SK-N-SH (cell line): ENCODE measurements at regions not wholly inside any gene's neighbourhood (a gene's known extent, or its start where the extent isn't known, plus 50 kb on each side); places are given as distances from the start of the nearest gene placed in this dataset.

Source experiments
- CTCF ChIA-PET: fragments of 300-600, 350-600 bp; formaldehyde crosslinking; extraction: SDS; loops from one replicate; lab custom pipeline; 2021; lab: Yijun Ruan, JAX
- POLR2A ChIA-PET: fragments of 350-600 bp; sonication (Branson Sonifier 250); formaldehyde crosslinking; extraction: SDS; loops from one replicate; lab custom pipeline; 2020; ENCODE audit warnings: antibody characterized with exemption, inconsistent platforms; lab: Yijun Ruan, JAX
- DNase-seq: peaks from one replicate; pipeline ENCODE4 v3.0.0; 2012
- H2AFZ ChIP-seq: fragments of 200-600 bp; sonication (generic); 2 replicates; pipeline ENCODE4 v1.8.1; 2016; ENCODE audit warnings: antibody characterized with exemption, mild to moderate bottlenecking, low read depth
- H3F3A ChIP-seq: fragments of 200-600 bp; sonication (generic); replicated peaks from 2 replicates; pipeline ENCODE3; 2016; ENCODE audit warnings: antibody characterized with exemption, mild to moderate bottlenecking; ENCODE audit not compliant: insufficient read depth
- H3K27ac ChIP-seq, 2 experiments: fragments of 200-500 bp in 1 of 2; fragments of 200-600 bp in 1 of 2; sonication (Bioruptor generic) in 1 of 2; sonication (generic), shearing (Covaris generic) in 1 of 2; 2 replicates each; pipeline versions ENCODE4 v1.5.1 to v1.6.1; 2014 to 2016; ENCODE audit warnings: low read depth in 2 of 2, inconsistent platforms in 1 of 2, low read length in 1 of 2, mild to moderate bottlenecking in 1 of 2, mixed read lengths in 1 of 2
- H3K27me3 ChIP-seq: fragments of 200-600 bp; sonication (generic), shearing (Covaris generic); 2 replicates; pipeline ENCODE4 v1.6.1; 2016; ENCODE audit warnings: mixed run types; ENCODE audit not compliant: insufficient read depth
- H3K36me3 ChIP-seq, 2 experiments: fragments of 200-500 bp in 1 of 2; fragments of 200-600 bp in 1 of 2; sonication (Bioruptor generic) in 1 of 2; sonication (generic) in 1 of 2; replicated peaks in 1 of 2; 2 replicates each; pipeline versions ENCODE3 to v1.5.1; 2014 to 2016; ENCODE audit warnings: low read length in 1 of 2, mild to moderate bottlenecking in 1 of 2; ENCODE audit not compliant: insufficient read depth in 2 of 2, control insufficient read depth in 1 of 2
- H3K4me1 ChIP-seq, 2 experiments: fragments of 200-500 bp in 1 of 2; fragments of 200-600 bp in 1 of 2; sonication (Bioruptor generic) in 1 of 2; sonication (generic), shearing (Covaris generic) in 1 of 2; 2 replicates each; pipeline versions ENCODE4 v1.5.1 to v1.6.1; 2014 to 2016; ENCODE audit warnings: low read depth in 1 of 2, low read length in 1 of 2, mixed run types in 1 of 2; ENCODE audit not compliant: insufficient read depth in 2 of 2, control insufficient read depth in 1 of 2
- H3K4me2 ChIP-seq: fragments of 200-600 bp; sonication (generic), shearing (Covaris generic); 2 replicates; pipeline ENCODE4 v1.6.1; 2017; ENCODE audit warnings: mixed run types
- H3K4me3 ChIP-seq, 2 experiments: fragments of 200-500 bp in 1 of 2; fragments of 200-600 bp in 1 of 2; sonication (Bioruptor generic) in 1 of 2; sonication (generic), shearing (Covaris generic) in 1 of 2; 2 replicates each; pipeline versions ENCODE4 v1.5.1 to v1.8.1; 2014 to 2016; ENCODE audit warnings: low read depth in 2 of 2, inconsistent platforms in 1 of 2, low read length in 1 of 2, mild to moderate bottlenecking in 1 of 2, mixed read lengths in 1 of 2, moderate library complexity in 1 of 2
- H3K79me2 ChIP-seq: fragments of 200-600 bp; sonication (generic); 2 replicates; pipeline ENCODE4 v1.8.1; 2017; ENCODE audit warnings: mild to moderate bottlenecking; ENCODE audit not compliant: insufficient read depth
- H3K9ac ChIP-seq: fragments of 200-600 bp; sonication (generic); 2 replicates; pipeline ENCODE4 v1.6.1; 2017; ENCODE audit warnings: mixed run types
- H3K9me2 ChIP-seq: fragments of 200-600 bp; sonication (generic); 2 replicates; pipeline ENCODE4 v1.6.1; 2017; ENCODE audit warnings: mixed run types
- H3K9me3 ChIP-seq: fragments of 200-600 bp; sonication (generic); 2 replicates; pipeline ENCODE4 v1.6.1; 2017; ENCODE audit warnings: mixed run types, mild to moderate bottlenecking, moderate library complexity
- H4K20me1 ChIP-seq: fragments of 200-600 bp; sonication (generic); 2 replicates; pipeline ENCODE4 v1.6.1; 2017; ENCODE audit warnings: mild to moderate bottlenecking, mixed run types; ENCODE audit not compliant: insufficient read depth
- CHD2 ChIP-seq: fragments of 150-350 bp; IDR thresholded peaks from 2 replicates; pipeline ENCODE4 v1.6.1; 2018; ENCODE audit warnings: low read length; ENCODE audit not compliant: partially characterized antibody
- ELF1 ChIP-seq: IDR thresholded peaks from 2 replicates; pipeline ENCODE4 v1.4.0; 2012
- EZH2phosphoT487 ChIP-seq: fragments of 200-600 bp; sonication (generic); IDR thresholded peaks from 2 replicates; pipeline ENCODE4 v1.6.1; 2017; ENCODE audit warnings: low read depth, mixed run types, mild to moderate bottlenecking, antibody characterized with exemption, moderate library complexity, borderline replicate concordance
- FOSL2 ChIP-seq: IDR thresholded peaks from 2 replicates; pipeline ENCODE4 v1.4.0; 2012; ENCODE audit warnings: low read depth, mild to moderate bottlenecking, moderate library complexity, borderline replicate concordance
- FOXM1 ChIP-seq: IDR thresholded peaks from 2 replicates; pipeline ENCODE4 v1.4.0; 2012; ENCODE audit warnings: low read depth, mild to moderate bottlenecking
- GATA2 ChIP-seq: sonication (generic); formaldehyde crosslinking; IDR thresholded peaks from 2 replicates; pipeline ENCODE4 v1.5.0; 2020; ENCODE audit warnings: mild to moderate bottlenecking, missing genetic modification reagents
- IRF3 ChIP-seq: fragments of 150-350 bp; IDR thresholded peaks from 2 replicates; pipeline ENCODE4 v1.6.1; 2016; ENCODE audit warnings: mild to moderate bottlenecking, low read depth, low read length
- JUND ChIP-seq: IDR thresholded peaks from 2 replicates; pipeline ENCODE4 v1.4.0; 2012
- MAX ChIP-seq: IDR thresholded peaks from 2 replicates; pipeline ENCODE4 v1.4.0; 2012; ENCODE audit warnings: low read depth
- MXI1 ChIP-seq: IDR thresholded peaks from 2 replicates; pipeline ENCODE4 v1.6.1; 2012; ENCODE audit warnings: mild to moderate bottlenecking, low read depth, low read length, improper control_type of control experiment
- NRF1 ChIP-seq: IDR thresholded peaks from 2 replicates; pipeline ENCODE4 v1.6.1; 2012; ENCODE audit warnings: low read depth, mild to moderate bottlenecking, low read length
- POLR2AphosphoS5 ChIP-seq: IDR thresholded peaks from 2 replicates; pipeline ENCODE4 v1.6.1; 2012; ENCODE audit warnings: low read depth, low read length
- RCOR1 ChIP-seq: fragments of 150-350 bp; IDR thresholded peaks from 2 replicates; pipeline ENCODE4 v1.6.1; 2017; ENCODE audit warnings: antibody characterized with exemption, low read length
- REST ChIP-seq: IDR thresholded peaks from 2 replicates; pipeline ENCODE4 v1.6.1; 2012; ENCODE audit warnings: mild to moderate bottlenecking, low read depth, low read length, moderate library complexity
- RXRA ChIP-seq: IDR thresholded peaks from 2 replicates; pipeline ENCODE4 v1.4.0; 2012; ENCODE audit warnings: low read depth, mild to moderate bottlenecking, borderline replicate concordance
- SIN3A ChIP-seq: IDR thresholded peaks from 2 replicates; pipeline ENCODE4 v1.6.1; 2012; ENCODE audit warnings: low read depth, mild to moderate bottlenecking, low read length, moderate library complexity, borderline replicate concordance
- SMC3 ChIP-seq: IDR thresholded peaks from 2 replicates; pipeline ENCODE4 v1.6.1; 2012; ENCODE audit warnings: low read depth, low read length, improper control_type of control experiment
- TEAD4 ChIP-seq: IDR thresholded peaks from 2 replicates; pipeline ENCODE4 v1.4.0; 2012; ENCODE audit warnings: mild to moderate bottlenecking, borderline replicate concordance; ENCODE audit not compliant: insufficient read depth
- USF2 ChIP-seq: fragments of 150-350 bp; IDR thresholded peaks from 2 replicates; pipeline ENCODE4 v1.6.1; 2017; ENCODE audit warnings: antibody characterized with exemption, low read length, low read depth, borderline replicate concordance
- YY1 ChIP-seq: IDR thresholded peaks from 2 replicates; pipeline ENCODE4 v1.4.0; 2012; ENCODE audit warnings: low read depth, mild to moderate bottlenecking
- WGBS: methylation state at CpG from one replicate; pipeline ENCODE4 v1.1.6; 2017; ENCODE audit warnings: low lambda C conversion rate; 5-methylcytosine and 5-hydroxymethylcytosine counted together

DNA sequence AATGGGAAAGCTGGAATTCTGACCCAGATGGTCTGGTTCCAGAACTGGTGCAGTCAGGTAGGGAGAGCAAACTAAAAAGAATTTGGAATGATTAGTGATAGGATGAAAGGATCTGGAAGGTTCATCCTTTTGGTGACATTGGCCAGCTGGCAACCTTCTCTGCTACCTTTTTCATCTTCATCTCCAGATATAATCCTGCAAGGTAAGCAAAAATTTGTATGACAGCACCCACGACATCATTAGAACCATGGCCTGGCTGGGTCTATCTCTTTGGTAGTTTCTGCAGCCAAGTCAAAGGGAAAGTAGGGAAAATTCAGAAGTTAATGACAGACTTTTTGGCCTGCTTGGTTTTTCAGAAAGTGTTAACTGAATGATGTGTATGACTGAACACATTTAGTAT lies 188.9 kb upstream of the MALRD1 start:
- H3F3A ChIP-seq, result no peaks in the 10 kb centered on the region
- H3K36me3 ChIP-seq, result no peaks in the 10 kb centered on the region
- H3K4me3 ChIP-seq, result no peak overlapping the region
- no peak overlapping the region for H3K9ac ChIP-seq
- DNase-seq, result no peak
- H2AFZ ChIP-seq, result no peak overlapping the region
- H3K4me1 ChIP-seq, result no peaks in the 10 kb centered on the region
- H3K27me3 ChIP-seq, result no peaks in the 10 kb centered on the region
- H3K27ac ChIP-seq, result no peak overlapping the region
- CTCF ChIA-PET, result no interaction called here
- no peak overlapping the region for H3K4me2 ChIP-seq
- no peaks in the 10 kb centered on the region for H3K79me2 ChIP-seq
- no peaks in the 10 kb centered on the region for H3K9me3 ChIP-seq
- no peaks in the 10 kb centered on the region for H3K9me2 ChIP-seq
- POLR2A ChIA-PET, result no interaction called here
- WGBS, result 12% methylated on average over 1 of the region's 1 CpG
- no peak for TF ChIP-seq MXI1
- no peak for TF ChIP-seq RCOR1
- no peak for TF ChIP-seq NRF1
- no peak for TF ChIP-seq REST
- TF ChIP-seq JUND, result no peak
- TF ChIP-seq YY1, result no peak
- TF ChIP-seq RXRA, result no peak
- TF ChIP-seq EZH2phosphoT487, result no peak
- TF ChIP-seq CHD2, result no peak
- TF ChIP-seq FOSL2, result no peak
- no peak for TF ChIP-seq USF2
- TF ChIP-seq POLR2AphosphoS5, result no peak
- TF ChIP-seq TEAD4, result no peak
- TF ChIP-seq ELF1, result no peak
- H4K20me1 ChIP-seq, result no peaks in the 10 kb centered on the region

- H3K9me3 ChIP-seq, result no peaks in the 10 kb centered on the region
- H3K36me3 ChIP-seq, result no peaks in the 10 kb centered on the region
- ChIA-PET CTCF (no interaction called here), POLR2A (no interaction called here)
- 26% methylated on average over 7 of the region's 7 CpGs for WGBS
- no peaks in the 10 kb centered on the region for H3K27me3 ChIP-seq
- H3F3A ChIP-seq, result no peaks in the 10 kb centered on the region
- no peaks in the 10 kb centered on the region for H3K79me2 ChIP-seq
- H4K20me1 ChIP-seq, result no peaks in the 10 kb centered on the region
- no peak overlapping the region for H3K4me2 ChIP-seq
- no peak overlapping the region for H2AFZ ChIP-seq
- H3K9me2 ChIP-seq, result no peaks in the 10 kb centered on the region
- no peak overlapping the region for H3K27ac ChIP-seq
- no peak overlapping the region for H3K9ac ChIP-seq
- no peak for DNase-seq
- no peaks in the 10 kb centered on the region for H3K4me1 ChIP-seq
- no peak overlapping the region for H3K4me3 ChIP-seq
- TF ChIP-seq ELF1 (no peak), FOXM1 (no peak), REST (no peak), SIN3A (no peak), RCOR1 (no peak), MAX (no peak), POLR2AphosphoS5 (no peak), SMC3 (no peak), EZH2phosphoT487 (no peak), GATA2 (CRISPR knock-in tag) (no peak), NRF1 (no peak), IRF3 (no peak)
Measured at GRCh38 chr10:18860186-18860585, 188.4 kb upstream of the MALRD1 start.
